K562 (cell line): ENCODE measurements at regions not wholly inside any gene's neighbourhood (a gene's known extent, or its start where the extent isn't known, plus 50 kb on each side); places are given as distances from the start of the nearest gene placed in this dataset.

ENCODE experiments used
- ATAC-seq: fragments of 200-7000 bp; cut with Tn5 transposase; 3 replicates; pipeline ENCODE4 v1.9.1; 2020; ENCODE audit warnings: moderate library complexity
- BruUV-seq: library from RNA; stranded (reverse); fragments of 400-500 nt; replicated peaks from 2 replicates; lab custom pipeline; 2021; lab: Mats Ljungman, UMichigan
- CTCF ChIA-PET: fragments of 300-600 bp; formaldehyde crosslinking; extraction: SDS; loops from one replicate; lab custom pipeline; 2021; ENCODE audit warnings: low intra/inter-chr PET ratio; lab: Yijun Ruan, JAX
- POLR2A ChIA-PET: fragments of 300-600, 350-650 bp; sonication (Branson Sonifier 250); formaldehyde crosslinking; extraction: SDS; loops from one replicate; lab custom pipeline; 2021; ENCODE audit warnings: antibody characterized with exemption, inconsistent platforms; lab: Yijun Ruan, JAX
- DNase-seq, 4 experiments: peaks; one replicate each; pipeline versions ENCODE4 v3.0.0 to v3.0.0-alpha.2; 2011 to 2018; ENCODE audit warnings: low spot score in 3 of 4, mixed read lengths in 3 of 4; ENCODE audit errors: extremely low read depth in 1 of 4
- FAIRE-seq: peaks from 2 replicates; lab custom pipeline; 2011; peaks lifted over from hg19 to GRCh38; lab: Jason Lieb, UNC
- H2AFZ ChIP-seq: 2 replicates; pipeline ENCODE4 v1.6.0; 2011; ENCODE audit warnings: low read depth, low read length, control low read depth, inconsistent platforms
- H3K27ac ChIP-seq: fragments of 200-600 bp; 3 replicates; pipeline ENCODE4 v1.8.0; 2011; ENCODE audit warnings: low read depth, mild to moderate bottlenecking, control low read depth, inconsistent platforms, low read length, moderate library complexity, mixed read lengths; ENCODE audit errors: extremely low read depth
- H3K27me3 ChIP-seq, 2 experiments: fragments of 300-600 bp in 1 of 2; 2 replicates in 1 of 2; 3 replicates in 1 of 2; pipeline versions ENCODE4 v1.6.0 to v1.8.0; 2011; ENCODE audit warnings: inconsistent platforms in 2 of 2, low read length in 2 of 2, mild to moderate bottlenecking in 1 of 2, mixed read lengths in 1 of 2, moderate library complexity in 1 of 2; ENCODE audit not compliant: control insufficient read depth in 2 of 2, insufficient read depth in 2 of 2
- H3K36me3 ChIP-seq: fragments of 300-600 bp; 3 replicates; pipeline ENCODE4 v1.8.0; 2011; ENCODE audit warnings: mild to moderate bottlenecking, low read length, inconsistent platforms; ENCODE audit not compliant: control insufficient read depth, insufficient read depth
- H3K4me1 ChIP-seq, 2 experiments: fragments of 200-600 bp in 1 of 2; replicated peaks in 1 of 2; 2 replicates in 1 of 2; 3 replicates in 1 of 2; pipeline versions ENCODE4 v1.5.1 to v1.8.0; 2011; ENCODE audit warnings: inconsistent platforms in 2 of 2, low read length in 2 of 2, mild to moderate bottlenecking in 1 of 2, mixed read lengths in 1 of 2, moderate library complexity in 1 of 2; ENCODE audit not compliant: control insufficient read depth in 2 of 2, insufficient read depth in 2 of 2
- H3K4me2 ChIP-seq: 2 replicates; pipeline ENCODE4 v1.6.1; 2011; ENCODE audit warnings: low read length, control low read depth, inconsistent platforms, mixed read lengths; ENCODE audit not compliant: insufficient read depth
- H3K4me3 ChIP-seq: fragments of 200-600 bp; sonication (generic), shearing (Covaris generic); 2 replicates; pipeline ENCODE4 v1.5.1; 2016; ENCODE audit warnings: control low read depth, inconsistent platforms
- H3K79me2 ChIP-seq: fragments of 200-600 bp; 3 replicates; pipeline ENCODE4 v1.8.0; 2011; ENCODE audit warnings: low read length, inconsistent platforms; ENCODE audit not compliant: control insufficient read depth, insufficient read depth
- H3K9ac ChIP-seq, 2 experiments: 2 replicates each; pipeline versions ENCODE4 v1.6.0 to v1.6.1; 2011; ENCODE audit warnings: low read depth in 2 of 2, low read length in 2 of 2, control low read depth in 1 of 2, inconsistent platforms in 1 of 2, mild to moderate bottlenecking in 1 of 2, mixed read lengths in 1 of 2; ENCODE audit not compliant: insufficient read depth in 1 of 2
- H3K9me1 ChIP-seq: one replicate; pipeline ENCODE4 v1.6.0; 2011; ENCODE audit warnings: inconsistent platforms, mild to moderate bottlenecking, low read length, moderate library complexity; ENCODE audit not compliant: control insufficient read depth, insufficient read depth
- H3K9me3 ChIP-seq: replicated peaks from 2 replicates; pipeline ENCODE4 v1.5.1; 2011; ENCODE audit warnings: low read depth, low read length, inconsistent platforms; ENCODE audit not compliant: control insufficient read depth, insufficient read depth
- H4K20me1 ChIP-seq: replicated peaks from 2 replicates; pipeline ENCODE4 v1.6.1; 2011; ENCODE audit warnings: low read length, inconsistent platforms, mixed read lengths; ENCODE audit not compliant: control insufficient read depth, insufficient read depth
- FUS ChIP-seq: fragments of 200-400 bp; formaldehyde crosslinking; optimal IDR thresholded peaks from 2 replicates; pipeline ENCODE3; 2017; ENCODE audit warnings: low read depth, low read length
- ILF3 ChIP-seq: fragments of 450-650 bp; IDR thresholded peaks from 2 replicates; pipeline ENCODE4 v1.6.1; 2018; ENCODE audit warnings: antibody characterized with exemption, mild to moderate bottlenecking, moderate library complexity, borderline replicate concordance
- KDM5B ChIP-seq: fragments of 200-600 bp; sonication (generic); IDR thresholded peaks from 2 replicates; pipeline ENCODE4 v1.6.1; 2012; ENCODE audit warnings: low read depth, mild to moderate bottlenecking, moderate library complexity, low read length, control low read depth, inconsistent platforms; ENCODE audit not compliant: insufficient replicate concordance
- MTA2 ChIP-seq: fragments of 450-650 bp; IDR thresholded peaks from 2 replicates; pipeline ENCODE4 v1.6.1; 2016; ENCODE audit warnings: low read depth
- NFIC ChIP-seq: fragments of 450-650 bp; IDR thresholded peaks from 2 replicates; pipeline ENCODE4 v1.6.1; 2017; ENCODE audit warnings: mild to moderate bottlenecking, inconsistent platforms
- PRPF4 ChIP-seq: fragments of 200-400 bp; formaldehyde crosslinking; IDR thresholded peaks from one replicate; pipeline ENCODE4 v1.6.1; 2017; ENCODE audit warnings: low read length, low read depth, mild to moderate bottlenecking; ENCODE audit not compliant: insufficient read depth, poor library complexity, severe bottlenecking
- SIRT6 ChIP-seq: IDR thresholded peaks from one replicate; pipeline ENCODE4 v1.6.1; 2012; ENCODE audit warnings: low read depth, mild to moderate bottlenecking, control low read depth, inconsistent platforms, low read length, moderate library complexity
- XRCC5 ChIP-seq: fragments of 200-400 bp; formaldehyde crosslinking; IDR thresholded peaks from 2 replicates; pipeline ENCODE4 v1.6.1; 2017; ENCODE audit warnings: low read depth, mild to moderate bottlenecking, low read length
- ZFP36 ChIP-seq: fragments of 150-350 bp; IDR thresholded peaks from 2 replicates; pipeline ENCODE4 v1.6.1; 2018; ENCODE audit warnings: low read length, low read depth; ENCODE audit not compliant: partially characterized antibody
- WGBS: fragments of 100-300 bp; shearing (Covaris generic); methylation state at CpG from one replicate; pipeline ENCODE4 v1.1.6; 2016; ENCODE audit warnings: low coverage, mixed read lengths; ENCODE audit not compliant: insufficient coverage; ENCODE audit errors: missing lambda C conversion rate; 5-methylcytosine and 5-hydroxymethylcytosine counted together
- in situ Hi-C: fragments of 300-500 bp; cut with MboI; formaldehyde crosslinking; loops from 4 replicates; pipeline ENCODE4 v1.15.0; 2018; ENCODE audit warnings: inconsistent platforms, mixed read lengths
- intact Hi-C: fragments of 100-400 bp; cut with micrococcal nuclease; formaldehyde crosslinking; loops from 2 replicates; pipeline ENCODE4 v1.14.2; 2022
- TF ChIP-seq, protein P1 (sequence below): fragments of 450-650 bp; formaldehyde crosslinking; IDR thresholded peaks from 2 replicates; pipeline ENCODE4 v1.4.0; 2020; ENCODE audit warnings: mild to moderate bottlenecking

DNA sequence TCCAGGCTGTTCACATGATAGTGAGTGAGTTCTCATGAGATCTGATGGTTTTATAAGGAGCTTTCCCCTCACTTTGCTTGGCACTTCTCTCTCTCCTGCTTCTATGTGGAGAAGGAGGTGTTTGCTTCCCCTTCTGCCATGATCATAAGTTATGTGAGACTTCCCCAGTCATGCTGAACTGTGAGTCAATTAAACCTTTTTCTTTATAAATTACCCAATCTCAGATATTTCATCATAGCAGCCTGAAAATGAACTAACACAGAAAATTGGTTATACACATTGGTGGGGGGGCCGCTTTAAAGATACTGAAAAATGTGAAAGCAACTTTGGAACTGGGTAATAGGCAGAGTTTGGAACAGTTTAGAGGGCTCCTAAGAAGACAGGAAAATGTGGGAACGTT lies 741.1 kb upstream of the LUZP2 start:
- WGBS: 0% methylated on average over 2 of the region's 2 CpGs
- intact Hi-C loops (no loop called here), in situ Hi-C loops (no loop called here)
- DNase-seq (no peak), ATAC-seq (no peak), FAIRE-seq (no peak)
- no peaks in the 10 kb centered on the region for H3K27me3 ChIP-seq
- no peak overlapping the region for H2AFZ ChIP-seq
- no peaks in the 10 kb centered on the region for H3K79me2 ChIP-seq
- TF ChIP-seq PRPF4 (no peak), NFIC (no peak), SIRT6 (no peak), KDM5B (no peak)
- no peaks in the 10 kb centered on the region for H3K9me1 ChIP-seq
- no peak overlapping the region for H3K4me3 ChIP-seq
- H4K20me1 ChIP-seq: no peaks in the 10 kb centered on the region
- no peak overlapping the region for H3K4me2 ChIP-seq
- CTCF ChIA-PET: no interaction called here
- H3K27ac ChIP-seq: no peak overlapping the region
- no peaks in the 10 kb centered on the region for H3K36me3 ChIP-seq
- BruUV-seq: no TSS peak
- no peaks in the 10 kb centered on the region for H3K9me3 ChIP-seq
- H3K4me1 ChIP-seq: no peaks in the 10 kb centered on the region
- no peak overlapping the region for H3K9ac ChIP-seq
- POLR2A ChIA-PET: no interaction called here

DNA sequence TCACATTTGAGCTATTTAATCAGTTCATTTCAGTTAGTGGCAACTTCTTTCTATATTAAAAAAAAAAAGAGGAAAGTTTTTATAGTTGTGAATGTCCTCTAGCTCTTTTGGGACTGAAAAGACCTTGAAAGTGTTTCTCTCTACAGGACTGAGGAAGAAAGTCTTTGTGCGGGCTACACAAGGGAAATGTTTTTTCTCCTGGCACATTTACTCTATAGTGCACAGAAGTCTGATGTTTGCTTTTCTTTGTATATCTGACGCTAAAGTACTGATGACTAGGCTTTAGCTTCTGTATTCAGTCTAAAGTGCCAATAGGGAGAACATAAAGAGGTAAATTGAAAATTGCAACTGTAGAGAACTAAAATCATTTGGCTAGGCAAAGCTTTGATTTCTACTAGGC lies 737.4 kb upstream of the LUZP2 start:
- BruUV-seq: no TSS peak
- POLR2A ChIA-PET: no interaction called here
- no peak overlapping the region for H3K9ac ChIP-seq
- no peak for FAIRE-seq
- ATAC-seq: no peak
- in situ Hi-C loops (no loop called here), intact Hi-C loops (no loop called here)
- H3K9me1 ChIP-seq: no peaks in the 10 kb centered on the region
- H3K9me3 ChIP-seq: no peaks in the 10 kb centered on the region
- no peak overlapping the region for H3K27ac ChIP-seq
- TF ChIP-seq MTA2 (no peak), ILF3 (no peak), ZFP36 (no peak), FUS (no peak), XRCC5 (no peak)
- TF ChIP-seq, protein P1, sequence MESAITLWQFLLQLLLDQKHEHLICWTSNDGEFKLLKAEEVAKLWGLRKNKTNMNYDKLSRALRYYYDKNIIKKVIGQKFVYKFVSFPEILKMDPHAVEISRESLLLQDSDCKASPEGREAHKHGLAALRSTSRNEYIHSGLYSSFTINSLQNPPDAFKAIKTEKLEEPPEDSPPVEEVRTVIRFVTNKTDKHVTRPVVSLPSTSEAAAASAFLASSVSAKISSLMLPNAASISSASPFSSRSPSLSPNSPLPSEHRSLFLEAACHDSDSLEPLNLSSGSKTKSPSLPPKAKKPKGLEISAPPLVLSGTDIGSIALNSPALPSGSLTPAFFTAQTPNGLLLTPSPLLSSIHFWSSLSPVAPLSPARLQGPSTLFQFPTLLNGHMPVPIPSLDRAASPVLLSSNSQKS: no peak
- TF ChIP-seq, all 486 proteins: peak for 0
- Histone ChIP-seq H3K36me3 (no peaks in the 10 kb centered on the region), H2AFZ (no peak overlapping the region), H3K79me2 (no peaks in the 10 kb centered on the region), H3K4me3 (no peak overlapping the region), H3K4me2 (no peak overlapping the region), H3K4me1 (no peaks in the 10 kb centered on the region), H3K27me3 (no peaks in the 10 kb centered on the region), H4K20me1 (no peaks in the 10 kb centered on the region)
- 4% methylated on average over 2 of the region's 2 CpGs for WGBS
- CTCF ChIA-PET: no interaction called here
- DNase-seq: no peak
